Mucosa of rectum (tissue), 2 donors: ENCODE measurements at regions not wholly inside any gene's neighbourhood (a gene's known extent, or its start where the extent isn't known, plus 50 kb on each side); places are given as distances from the start of the nearest gene placed in this dataset.

Experiments used
- H3K27ac ChIP-seq, 2 donors: one replicate each; pipeline ENCODE4 v1.7.0; 2013; ENCODE audit warnings: inconsistent platforms in 2 of 2, low read depth in 2 of 2, low read length in 2 of 2
- H3K27me3 ChIP-seq, 2 donors: one replicate each; pipeline ENCODE4 v1.7.0; 2013; ENCODE audit warnings: low read length in 2 of 2; ENCODE audit not compliant: control insufficient read depth in 2 of 2, insufficient read depth in 2 of 2
- H3K36me3 ChIP-seq, 2 donors: one replicate each; pipeline ENCODE4 v1.7.0; 2013; ENCODE audit warnings: low read length in 2 of 2; ENCODE audit not compliant: control insufficient read depth in 2 of 2, insufficient read depth in 2 of 2
- H3K4me1 ChIP-seq, 2 donors: one replicate each; pipeline ENCODE4 v1.7.0; 2013; ENCODE audit warnings: low read length in 2 of 2, mild to moderate bottlenecking in 1 of 2; ENCODE audit not compliant: control insufficient read depth in 2 of 2, insufficient read depth in 2 of 2
- H3K4me3 ChIP-seq, 2 donors: one replicate each; pipeline ENCODE4 v1.7.0; 2013; ENCODE audit warnings: low read length in 2 of 2
- H3K9ac ChIP-seq, 2 donors: one replicate each; pipeline ENCODE4 v1.7.0; 2013; ENCODE audit warnings: low read length in 2 of 2, low read depth in 1 of 2, mild to moderate bottlenecking in 1 of 2
- H3K9me3 ChIP-seq, 2 donors: one replicate each; pipeline ENCODE4 v1.7.0; 2013; ENCODE audit warnings: low read length in 2 of 2; ENCODE audit not compliant: control insufficient read depth in 2 of 2
- donor health status: healthy.
- donor health status: Normal muscosa, but diverticular disease.

DNA sequence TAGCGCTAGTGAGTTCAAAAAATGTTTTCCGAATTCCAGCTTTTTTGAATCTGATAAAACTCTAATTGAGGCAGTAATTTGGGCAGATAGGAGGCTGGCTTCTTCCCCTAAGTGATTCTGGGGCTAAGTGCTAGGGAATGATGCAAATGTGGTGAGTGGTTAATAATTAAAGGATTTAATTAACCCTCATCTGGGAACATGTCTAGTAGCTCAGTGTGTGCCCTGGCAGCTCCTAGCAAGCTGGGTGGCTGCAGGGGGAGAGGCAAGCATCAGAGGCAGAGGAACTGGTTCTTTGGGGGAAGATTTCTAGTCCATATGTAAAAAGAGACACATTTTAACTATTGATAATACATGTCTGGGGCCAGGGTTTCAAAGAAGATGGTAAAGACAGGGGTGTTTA, 354.5 kb downstream of the WDR11 start:
- no peaks in the 10 kb centered on the region for H3K36me3 ChIP-seq
- no peaks in the 10 kb centered on the region for H3K27me3 ChIP-seq
- H3K27ac ChIP-seq = no peak overlapping the region
- H3K4me1 ChIP-seq = no peaks in the 10 kb centered on the region
- H3K9ac ChIP-seq = no peak overlapping the region
- H3K9me3 ChIP-seq = no peaks in the 10 kb centered on the region
- no peak overlapping the region for H3K4me3 ChIP-seq

DNA sequence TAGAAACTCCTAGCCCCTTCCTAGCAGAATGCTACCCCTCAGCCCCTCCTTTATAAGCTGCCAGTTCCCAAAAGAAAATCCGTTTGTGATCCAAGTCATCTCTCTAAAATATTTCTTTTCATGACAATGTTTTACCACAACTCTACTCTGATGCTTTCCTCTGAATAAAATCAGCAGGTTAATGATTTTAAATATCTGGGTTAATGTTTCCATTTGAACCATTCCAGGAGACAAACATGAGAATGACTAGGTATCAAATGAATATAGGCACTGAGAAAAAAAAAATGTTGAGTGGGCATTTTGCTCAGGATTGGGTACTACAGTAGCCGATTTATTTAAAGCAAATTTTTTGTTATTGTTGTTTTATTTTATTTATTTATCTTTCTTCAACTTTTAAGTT, 360.3 kb downstream of the WDR11 start:
- Histone ChIP-seq H3K4me3 (no peak overlapping the region), H3K9me3 (no peaks in the 10 kb centered on the region), H3K9ac (no peak overlapping the region), H3K27me3 (no peaks in the 10 kb centered on the region), H3K27ac (no peak overlapping the region), H3K4me1 (no peaks in the 10 kb centered on the region), H3K36me3 (no peaks in the 10 kb centered on the region)

DNA sequence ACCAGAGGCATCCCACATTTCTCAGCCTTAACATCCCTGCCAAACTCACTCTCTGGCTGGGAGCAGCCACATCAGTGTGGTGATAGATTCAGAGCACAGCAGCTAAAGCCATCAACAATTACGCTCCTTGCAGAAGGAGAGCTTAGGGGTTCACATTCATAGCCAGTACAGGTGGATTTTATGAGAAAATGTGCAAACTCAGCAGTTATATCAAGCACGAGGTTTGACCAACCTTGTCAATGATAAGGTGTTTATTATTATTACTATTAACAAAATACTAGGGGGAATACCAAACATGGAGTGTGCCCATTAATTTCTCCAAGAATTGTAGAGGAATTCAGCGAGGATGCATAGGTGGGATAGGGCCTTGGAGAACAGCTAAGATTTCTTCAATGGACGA, 362.3 kb downstream of the WDR11 start:
- Histone ChIP-seq H3K4me3 (no peak overlapping the region), H3K9me3 (no peaks in the 10 kb centered on the region), H3K36me3 (no peaks in the 10 kb centered on the region), H3K27me3 (no peaks in the 10 kb centered on the region), H3K4me1 (no peaks in the 10 kb centered on the region), H3K9ac (no peak overlapping the region), H3K27ac (no peak overlapping the region)

DNA sequence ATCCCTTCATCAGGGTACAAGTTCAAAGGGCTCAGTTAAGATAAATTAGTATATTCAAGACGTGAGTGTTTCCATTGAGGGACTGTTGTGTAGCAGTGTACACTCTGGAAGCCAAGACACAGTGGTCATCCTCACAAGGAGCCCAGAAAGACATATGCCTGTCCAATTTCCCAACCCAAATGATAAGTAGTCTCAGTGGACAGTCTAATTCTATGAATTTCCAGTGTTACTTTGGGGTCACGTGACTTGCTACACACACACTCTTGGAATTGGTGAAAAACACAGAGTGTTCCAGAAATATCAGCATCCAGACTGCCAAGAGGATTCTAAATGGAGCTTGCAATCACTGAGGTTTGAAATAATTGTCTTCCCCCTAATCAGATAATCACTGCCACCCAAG, 365.1 kb downstream of the WDR11 start:
- Histone ChIP-seq H3K4me1 (no peaks in the 10 kb centered on the region), H3K9me3 (no peaks in the 10 kb centered on the region), H3K27ac (no peak overlapping the region), H3K36me3 (no peaks in the 10 kb centered on the region), H3K27me3 (no peaks in the 10 kb centered on the region), H3K4me3 (no peak overlapping the region), H3K9ac (no peak overlapping the region)

DNA sequence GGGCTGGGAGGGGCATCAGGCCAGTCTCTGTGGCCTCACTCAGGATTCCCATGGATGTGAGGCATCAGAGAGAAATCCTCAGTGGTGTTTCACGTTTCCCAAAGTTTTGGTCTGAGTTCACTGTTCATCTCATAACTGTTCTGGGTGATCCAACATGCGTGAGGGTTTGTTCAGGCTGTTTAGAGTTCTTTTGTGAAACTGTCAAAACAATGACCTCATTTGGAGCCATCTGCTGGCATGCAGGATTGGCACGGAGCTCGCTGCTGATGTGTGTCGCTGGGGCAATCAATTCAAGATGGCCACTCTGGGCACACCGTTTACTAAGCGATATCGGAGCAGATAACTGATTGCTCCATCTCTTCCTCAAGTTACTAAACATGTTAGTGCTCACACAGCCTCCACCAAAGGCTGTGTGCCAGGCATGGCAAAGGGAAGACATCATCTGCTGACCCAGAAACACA, 365.6 kb downstream of the WDR11 start:
- H3K27me3 ChIP-seq = no peaks in the 10 kb centered on the region
- H3K9me3 ChIP-seq = no peaks in the 10 kb centered on the region
- no peaks in the 10 kb centered on the region for H3K4me1 ChIP-seq
- no peak overlapping the region for H3K27ac ChIP-seq
- H3K9ac ChIP-seq = no peak overlapping the region
- no peaks in the 10 kb centered on the region for H3K36me3 ChIP-seq
- H3K4me3 ChIP-seq = no peak overlapping the region

DNA sequence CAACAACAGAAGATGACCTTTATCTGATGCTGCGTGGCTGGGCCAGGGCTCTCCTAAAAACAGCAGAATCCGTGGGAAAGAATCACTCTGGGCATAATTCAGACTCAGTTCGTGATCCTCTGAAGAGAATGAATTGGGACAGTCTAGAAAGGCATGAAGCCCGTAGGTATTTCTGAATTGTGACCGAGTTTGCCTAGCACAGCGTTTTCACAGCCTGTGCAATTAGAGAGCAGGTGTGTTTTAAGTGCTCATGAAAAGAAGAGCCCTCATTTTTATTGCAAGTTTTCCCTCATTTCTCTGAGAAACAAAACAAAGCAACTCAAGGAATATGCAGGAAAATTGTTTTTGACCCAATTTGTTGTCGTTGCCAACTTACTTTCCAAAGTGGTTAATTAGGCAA, 366.2 kb downstream of the WDR11 start:
- Histone ChIP-seq H3K27me3 (no peaks in the 10 kb centered on the region), H3K4me3 (no peak overlapping the region), H3K27ac (no peak overlapping the region), H3K36me3 (no peaks in the 10 kb centered on the region), H3K9me3 (no peaks in the 10 kb centered on the region), H3K9ac (no peak overlapping the region), H3K4me1 (no peaks in the 10 kb centered on the region)

DNA sequence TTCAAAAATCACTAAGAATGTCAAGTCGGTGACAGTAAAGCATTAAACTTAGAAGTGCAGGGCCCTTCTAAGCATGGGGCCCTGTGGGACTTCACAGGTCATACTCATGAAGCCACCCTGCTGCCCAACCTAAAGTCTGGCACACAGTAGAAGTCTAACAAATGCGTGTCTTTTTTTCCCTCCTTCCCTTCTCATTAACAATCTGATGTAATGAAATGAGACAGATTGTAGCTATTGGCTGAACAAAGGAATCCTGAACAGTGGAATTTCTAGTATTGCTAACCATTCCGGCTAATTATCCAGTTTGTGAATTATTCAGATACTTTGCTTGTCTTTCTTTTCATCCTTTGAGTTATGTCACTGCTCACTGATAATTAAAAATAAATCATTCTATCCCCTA, 369.9 kb downstream of the WDR11 start:
- no peaks in the 10 kb centered on the region for H3K9me3 ChIP-seq
- H3K9ac ChIP-seq = no peak overlapping the region

DNA sequence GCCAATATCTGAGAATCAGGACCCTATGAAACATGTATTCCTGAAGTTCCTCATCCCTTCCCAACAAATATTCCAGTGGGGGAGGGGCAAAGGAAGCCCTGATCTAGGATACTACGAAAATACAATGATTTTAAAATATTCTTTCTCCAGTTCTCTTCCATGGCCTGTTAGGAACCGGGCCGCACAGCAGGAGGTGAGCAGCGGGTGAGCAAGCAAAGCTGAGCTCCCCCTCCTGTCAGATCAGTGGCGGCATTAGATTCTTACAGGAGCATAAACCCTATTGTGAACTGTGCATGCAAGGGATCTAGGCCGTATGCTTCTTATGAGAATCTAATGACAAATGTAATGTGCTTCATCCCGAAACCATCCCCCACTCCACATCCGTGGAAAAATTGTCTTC, 370.8 kb downstream of the WDR11 start:
- Histone ChIP-seq H3K9ac (no peak overlapping the region), H3K36me3 (no peaks in the 10 kb centered on the region), H3K27me3 (no peaks in the 10 kb centered on the region), H3K4me1 (no peaks in the 10 kb centered on the region), H3K4me3 (no peak overlapping the region), H3K9me3 (no peaks in the 10 kb centered on the region), H3K27ac (no peak overlapping the region)

More for the DNA sequence above, 369.9 kb downstream of the WDR11 start:
- no peaks in the 10 kb centered on the region for H3K27me3 ChIP-seq
- H3K36me3 ChIP-seq = no peaks in the 10 kb centered on the region
- H3K27ac ChIP-seq = no peak overlapping the region
- no peak overlapping the region for H3K4me3 ChIP-seq
- H3K4me1 ChIP-seq = no peaks in the 10 kb centered on the region

DNA sequence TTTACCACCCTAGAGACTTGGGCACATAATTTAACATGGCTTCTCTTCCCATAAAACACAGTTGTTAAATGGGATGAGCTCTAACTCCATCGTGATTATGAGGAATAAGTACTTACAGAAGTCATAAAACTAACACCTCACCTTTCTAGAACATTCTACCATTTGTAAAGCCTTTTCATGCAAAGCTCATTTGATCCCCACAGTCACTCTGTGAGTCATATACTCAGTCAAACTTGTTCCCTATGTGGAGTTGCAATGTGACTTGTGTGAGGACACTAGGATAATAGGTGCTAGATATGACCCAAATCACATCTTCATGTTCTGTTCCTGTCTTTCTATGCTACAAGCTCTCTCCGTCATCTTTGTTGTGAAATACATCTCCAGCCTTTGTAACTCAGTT, 371.7 kb downstream of the WDR11 start:
- no peaks in the 10 kb centered on the region for H3K9me3 ChIP-seq
- H3K27ac ChIP-seq = no peak overlapping the region
- no peaks in the 10 kb centered on the region for H3K27me3 ChIP-seq
- H3K4me1 ChIP-seq = no peaks in the 10 kb centered on the region
- no peaks in the 10 kb centered on the region for H3K36me3 ChIP-seq
- H3K9ac ChIP-seq = no peak overlapping the region
- no peak overlapping the region for H3K4me3 ChIP-seq

DNA sequence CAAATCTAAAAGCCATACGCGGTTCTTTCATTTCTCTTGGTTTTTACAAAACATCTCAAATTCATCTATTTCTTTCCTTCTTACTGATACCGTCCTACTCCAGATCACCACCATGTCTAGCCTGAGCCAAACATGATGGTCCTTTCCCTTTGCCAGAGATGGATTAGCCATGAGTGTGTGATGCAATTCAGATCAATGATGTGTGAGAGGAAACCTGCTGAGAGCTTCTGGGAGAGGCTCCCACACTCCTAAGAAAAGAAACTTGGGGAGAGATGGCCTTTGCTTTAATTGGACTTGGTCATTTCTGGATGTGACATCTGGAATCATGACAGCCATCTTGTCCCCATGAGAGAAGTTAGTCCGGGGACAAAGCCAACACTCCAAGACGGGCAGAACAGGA, 367.2 kb downstream of the FGFR2 start:
- Histone ChIP-seq H3K27me3 (no peaks in the 10 kb centered on the region), H3K36me3 (no peaks in the 10 kb centered on the region), H3K4me3 (no peak overlapping the region), H3K27ac (no peak overlapping the region), H3K9me3 (no peaks in the 10 kb centered on the region), H3K4me1 (peaks cover 8% of the 10 kb centered on the region in 2 donors), H3K9ac (no peak overlapping the region)

DNA sequence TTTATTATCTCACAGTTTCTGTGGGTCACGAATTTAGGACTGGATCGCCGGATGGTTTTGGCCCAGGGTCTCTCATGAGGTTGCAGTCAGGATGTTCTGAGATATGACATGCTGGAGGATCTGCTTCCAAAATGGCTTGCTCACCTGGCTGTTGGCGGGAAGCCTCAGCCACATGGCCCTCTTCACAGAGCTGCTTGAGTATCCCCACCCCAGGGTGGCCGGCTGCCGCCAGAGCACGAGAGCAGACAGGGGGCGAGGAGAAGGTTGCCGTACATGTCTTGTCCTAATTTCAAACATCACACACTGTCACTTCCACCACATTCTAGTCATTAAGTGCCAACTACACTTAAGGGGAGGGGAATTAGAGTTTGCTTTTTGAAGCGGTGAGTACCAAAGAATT, 365.8 kb downstream of the FGFR2 start:
- H3K27ac ChIP-seq = no peak overlapping the region
- H3K9ac ChIP-seq = no peak overlapping the region
- H3K36me3 ChIP-seq = no peaks in the 10 kb centered on the region
- H3K9me3 ChIP-seq = no peaks in the 10 kb centered on the region
- no peak overlapping the region for H3K4me3 ChIP-seq
- H3K4me1 ChIP-seq = peaks cover 15 to 16% of the 10 kb centered on the region in 2 donors
- no peaks in the 10 kb centered on the region for H3K27me3 ChIP-seq
